NOMO-1 treated with DMSO at 0.1 percent for 48 hours (cell line): ENCODE measurements at regions not wholly inside any gene's neighbourhood (a gene's known extent, or its start where the extent isn't known, plus 50 kb on each side); places are given as distances from the start of the nearest gene placed in this dataset.

Experiments used
- DNase-seq: peaks from one replicate; lab custom pipeline; 2025; ENCODE audit not compliant: unreplicated experiment; lab: John Stamatoyannopoulos, UW

- DNase-seq: no peak
These were observed 160.2 kb downstream of the CYYR1 start for GRCh38 chr21:26412885-26413284.

GRCh38 chr21:26409735-26410134 lies 163.4 kb downstream of the CYYR1 start:
- DNase-seq: no peak

GRCh38 chr21:26408511-26408910 lies 164.6 kb downstream of the CYYR1 start:
- no peak for DNase-seq

- no peak for DNase-seq
These were observed 166.6 kb downstream of the CYYR1 start for GRCh38 chr21:26406526-26406925.

GRCh38 chr21:26405735-26406361 lies 167.2 kb downstream of the CYYR1 start:
- no peak for DNase-seq

GRCh38 chr21:26405071-26405470 lies 168.0 kb downstream of the CYYR1 start:
- no peak for DNase-seq

- no peak for DNase-seq
These were observed 168.8 kb downstream of the CYYR1 start for GRCh38 chr21:26404288-26404687.

- DNase-seq: no peak
These were observed 169.8 kb downstream of the CYYR1 start for GRCh38 chr21:26403321-26403720.

- no peak for DNase-seq
These were observed 175.5 kb downstream of the CYYR1 start for GRCh38 chr21:26397545-26397944.

- DNase-seq: no peak
These were observed 178.7 kb downstream of the CYYR1 start for GRCh38 chr21:26394341-26394740.

GRCh38 chr21:26391166-26391565 lies 181.9 kb downstream of the CYYR1 start:
- DNase-seq: no peak

GRCh38 chr21:26389971-26390641 lies 183.0 kb downstream of the CYYR1 start:
- peak; percentile 89 for DNase-seq

- DNase-seq: no peak
These were observed 184.3 kb downstream of the CYYR1 start for GRCh38 chr21:26388731-26389231.

GRCh38 chr21:26385721-26386120 lies 187.4 kb downstream of the CYYR1 start:
- peak; percentile 94 for DNase-seq

GRCh38 chr21:26379561-26379960 lies 193.5 kb downstream of the CYYR1 start:
- DNase-seq: no peak

GRCh38 chr21:26377111-26377694 lies 195.9 kb downstream of the CYYR1 start:
- DNase-seq: no peak

GRCh38 chr21:26374817-26375216 lies 198.3 kb downstream of the CYYR1 start:
- DNase-seq: peak; percentile 12

- DNase-seq: no peak
These were observed 198.2 kb upstream of the APP start for GRCh38 chr21:26368591-26369320.

GRCh38 chr21:26366781-26367180 lies 196.2 kb upstream of the APP start:
- DNase-seq: no peak

GRCh38 chr21:26365849-26366248 lies 195.3 kb upstream of the APP start:
- no peak for DNase-seq

- DNase-seq: no peak
These were observed 181.1 kb upstream of the APP start for GRCh38 chr21:26351661-26352060.

GRCh38 chr21:26332867-26333266 lies 162.3 kb upstream of the APP start:
- no peak for DNase-seq
